BJ (cell line): ENCODE measurements at regions not wholly inside any gene's neighbourhood (a gene's known extent, or its start where the extent isn't known, plus 50 kb on each side); places are given as distances from the start of the nearest gene placed in this dataset.

Source experiments
- CTCF ChIA-PET: fragments of 350-600 bp; formaldehyde crosslinking; extraction: SDS; loops from one replicate; lab custom pipeline; 2021; ENCODE audit warnings: antibody characterized with exemption, inconsistent platforms; lab: Yijun Ruan, JAX
- POLR2A ChIA-PET: fragments of 300-600 bp; sonication (Branson Sonifier 250); formaldehyde crosslinking; extraction: SDS; loops from one replicate; lab custom pipeline; 2021; ENCODE audit warnings: antibody characterized with exemption; lab: Charles Lee
- DNase-seq: peaks from one replicate; pipeline ENCODE4 v3.0.0-alpha.2; 2011; ENCODE audit warnings: low read depth
- H3K27me3 ChIP-seq: 2 replicates; pipeline ENCODE4 v1.6.0; 2011; ENCODE audit warnings: low read length; ENCODE audit not compliant: control insufficient read depth, insufficient read depth
- H3K36me3 ChIP-seq: 2 replicates; pipeline ENCODE4 v1.5.1; 2011; ENCODE audit warnings: low read length; ENCODE audit not compliant: control insufficient read depth, insufficient read depth
- H3K4me3 ChIP-seq: 2 replicates; pipeline ENCODE4 v1.5.1; 2011; ENCODE audit warnings: low read depth, mild to moderate bottlenecking, control low read depth, low read length
- TF ChIP-seq, protein P1 (sequence below): IDR thresholded peaks from 2 replicates; pipeline ENCODE4 v1.5.1; 2011; ENCODE audit warnings: low read depth, mild to moderate bottlenecking, control low read depth, inconsistent platforms, low read length, moderate library complexity; ENCODE audit not compliant: insufficient read depth

DNA sequence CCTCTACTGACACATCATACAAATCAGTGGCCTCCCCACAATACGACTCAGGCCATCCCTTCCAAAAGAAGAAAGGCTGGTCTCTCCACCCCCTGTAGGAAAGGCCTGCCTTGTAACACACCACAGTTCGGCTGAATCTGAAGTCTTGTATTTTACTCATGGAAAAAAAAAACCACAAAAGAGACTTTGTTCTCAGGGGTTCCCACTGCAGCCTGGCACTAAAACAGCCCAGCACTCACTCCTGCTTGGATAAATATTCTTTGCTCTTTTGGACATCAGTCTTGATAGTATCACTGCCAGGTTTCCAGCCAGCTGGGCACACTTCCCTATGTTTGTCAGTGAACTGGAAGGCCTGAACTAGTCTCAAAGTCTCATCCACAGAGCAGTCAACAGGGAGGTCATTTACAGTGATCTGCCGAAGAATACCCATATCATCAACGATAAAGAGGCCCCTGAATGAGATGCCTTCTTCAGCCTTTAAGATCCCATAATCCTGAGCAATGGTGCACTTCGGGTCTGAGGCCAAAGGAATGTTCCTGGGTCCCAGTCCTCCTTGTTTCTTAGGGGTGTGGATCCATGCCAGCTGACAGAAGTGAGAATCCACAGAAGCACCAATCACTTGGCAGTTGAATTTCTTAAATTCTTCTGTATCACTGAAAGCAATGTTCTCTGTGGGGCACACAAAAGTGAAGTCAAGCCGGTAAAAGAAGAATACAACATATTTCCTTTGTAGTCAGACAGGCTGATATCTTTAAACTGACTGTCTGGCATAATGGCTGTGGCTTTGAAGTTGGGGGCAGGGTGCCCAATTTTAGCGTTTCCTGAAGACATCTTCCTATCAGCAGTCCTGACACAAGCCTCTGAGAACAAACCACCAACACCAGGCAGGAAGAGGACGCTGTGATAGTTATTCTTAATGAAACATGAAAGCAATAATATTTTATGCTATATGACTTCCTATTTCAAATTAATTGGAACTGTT, 198.1 kb downstream of the LURAP1L start:
- DNase-seq = no peak
- POLR2A ChIA-PET = no interaction called here
- CTCF ChIA-PET = no interaction called here
- no peak overlapping the region for H3K4me3 ChIP-seq
- TF ChIP-seq, protein P1, sequence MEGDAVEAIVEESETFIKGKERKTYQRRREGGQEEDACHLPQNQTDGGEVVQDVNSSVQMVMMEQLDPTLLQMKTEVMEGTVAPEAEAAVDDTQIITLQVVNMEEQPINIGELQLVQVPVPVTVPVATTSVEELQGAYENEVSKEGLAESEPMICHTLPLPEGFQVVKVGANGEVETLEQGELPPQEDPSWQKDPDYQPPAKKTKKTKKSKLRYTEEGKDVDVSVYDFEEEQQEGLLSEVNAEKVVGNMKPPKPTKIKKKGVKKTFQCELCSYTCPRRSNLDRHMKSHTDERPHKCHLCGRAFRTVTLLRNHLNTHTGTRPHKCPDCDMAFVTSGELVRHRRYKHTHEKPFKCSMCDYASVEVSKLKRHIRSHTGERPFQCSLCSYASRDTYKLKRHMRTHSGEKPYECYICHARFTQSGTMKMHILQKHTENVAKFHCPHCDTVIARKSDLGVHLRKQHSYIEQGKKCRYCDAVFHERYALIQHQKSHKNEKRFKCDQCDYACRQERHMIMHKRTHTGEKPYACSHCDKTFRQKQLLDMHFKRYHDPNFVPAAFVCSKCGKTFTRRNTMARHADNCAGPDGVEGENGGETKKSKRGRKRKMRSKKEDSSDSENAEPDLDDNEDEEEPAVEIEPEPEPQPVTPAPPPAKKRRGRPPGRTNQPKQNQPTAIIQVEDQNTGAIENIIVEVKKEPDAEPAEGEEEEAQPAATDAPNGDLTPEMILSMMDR = no peak
- H3K36me3 ChIP-seq = no peaks in the 10 kb centered on the region
- no peaks in the 10 kb centered on the region for H3K27me3 ChIP-seq

DNA sequence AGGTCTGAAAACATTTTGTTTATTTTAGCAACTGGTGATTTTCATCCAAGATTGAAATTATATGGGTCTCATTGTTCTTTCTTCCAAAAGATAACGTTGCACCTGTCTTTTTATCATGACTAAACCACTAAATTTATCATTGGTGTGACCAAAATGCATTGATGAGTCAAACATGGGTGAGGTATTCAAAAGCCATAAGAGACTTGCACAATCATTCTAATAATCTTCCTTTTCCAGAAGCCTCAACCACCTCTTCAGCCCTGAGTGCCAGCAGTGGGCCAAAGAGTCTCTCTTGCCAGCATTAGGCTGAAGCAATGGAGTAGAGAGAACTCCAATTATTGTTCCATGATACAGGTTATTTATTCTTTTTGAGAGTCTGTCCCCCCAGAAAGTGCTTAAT, 198.9 kb downstream of the LURAP1L start:
- ChIA-PET CTCF (no interaction called here), POLR2A (no interaction called here)
- H3K4me3 ChIP-seq = no peak overlapping the region
- H3K27me3 ChIP-seq = no peaks in the 10 kb centered on the region
- TF ChIP-seq, protein P1 = no peak
- no peaks in the 10 kb centered on the region for H3K36me3 ChIP-seq
- DNase-seq = no peak

DNA sequence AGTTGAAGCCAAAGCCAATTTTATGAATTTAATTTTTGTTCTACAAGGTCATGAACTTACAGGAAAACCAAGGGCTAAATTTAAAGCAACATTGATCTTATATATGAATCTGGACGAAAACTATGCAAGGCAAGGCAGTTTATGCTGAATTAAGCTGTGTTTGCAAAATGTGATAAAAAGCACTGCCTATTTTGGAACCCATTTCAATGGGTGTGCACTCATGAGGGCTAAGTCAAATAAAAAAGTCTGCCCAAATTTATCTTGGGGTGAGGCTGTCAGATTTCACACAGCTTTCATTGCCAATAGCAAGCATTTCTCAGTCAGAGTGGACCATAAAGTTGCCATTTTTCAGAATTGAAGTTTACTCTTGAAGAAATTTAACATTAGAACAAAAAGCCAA, 199.9 kb downstream of the LURAP1L start:
- TF ChIP-seq, protein P1 = no peak
- POLR2A ChIA-PET = no interaction called here

DNA sequence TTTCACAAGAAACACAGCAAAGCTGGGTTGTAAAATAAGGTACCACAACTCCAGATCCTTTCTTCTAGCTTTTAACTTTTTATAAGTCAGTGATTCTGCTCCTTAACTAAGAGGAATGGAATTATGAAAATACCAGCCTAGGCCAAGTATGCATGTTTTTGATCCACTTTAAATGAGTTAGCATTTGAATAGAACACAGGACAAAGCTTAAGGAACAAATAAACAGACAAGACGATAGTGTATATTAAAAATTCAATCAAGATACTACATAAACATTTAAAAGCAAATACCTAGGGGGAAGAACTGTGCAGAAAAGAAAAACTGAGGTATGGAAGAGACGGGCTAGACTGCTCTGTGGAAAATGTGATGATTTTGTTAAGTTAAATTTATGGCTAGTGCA, 200.7 kb downstream of the LURAP1L start:
- H3K27me3 ChIP-seq = no peaks in the 10 kb centered on the region
- DNase-seq = no peak
- ChIA-PET POLR2A (no interaction called here), CTCF (no interaction called here)
- TF ChIP-seq, protein P1 = no peak
- no peaks in the 10 kb centered on the region for H3K36me3 ChIP-seq
- no peak overlapping the region for H3K4me3 ChIP-seq

More for the DNA sequence above, 199.9 kb downstream of the LURAP1L start:
- no peak for DNase-seq
- no peaks in the 10 kb centered on the region for H3K36me3 ChIP-seq
- H3K27me3 ChIP-seq = no peaks in the 10 kb centered on the region
- CTCF ChIA-PET = interaction anchor here (1.1 kb wide), 1 partner anchor 13 kb away, joined by 3 read pairs; no protein-coding TSS in a partner anchor
- H3K4me3 ChIP-seq = no peak overlapping the region

DNA sequence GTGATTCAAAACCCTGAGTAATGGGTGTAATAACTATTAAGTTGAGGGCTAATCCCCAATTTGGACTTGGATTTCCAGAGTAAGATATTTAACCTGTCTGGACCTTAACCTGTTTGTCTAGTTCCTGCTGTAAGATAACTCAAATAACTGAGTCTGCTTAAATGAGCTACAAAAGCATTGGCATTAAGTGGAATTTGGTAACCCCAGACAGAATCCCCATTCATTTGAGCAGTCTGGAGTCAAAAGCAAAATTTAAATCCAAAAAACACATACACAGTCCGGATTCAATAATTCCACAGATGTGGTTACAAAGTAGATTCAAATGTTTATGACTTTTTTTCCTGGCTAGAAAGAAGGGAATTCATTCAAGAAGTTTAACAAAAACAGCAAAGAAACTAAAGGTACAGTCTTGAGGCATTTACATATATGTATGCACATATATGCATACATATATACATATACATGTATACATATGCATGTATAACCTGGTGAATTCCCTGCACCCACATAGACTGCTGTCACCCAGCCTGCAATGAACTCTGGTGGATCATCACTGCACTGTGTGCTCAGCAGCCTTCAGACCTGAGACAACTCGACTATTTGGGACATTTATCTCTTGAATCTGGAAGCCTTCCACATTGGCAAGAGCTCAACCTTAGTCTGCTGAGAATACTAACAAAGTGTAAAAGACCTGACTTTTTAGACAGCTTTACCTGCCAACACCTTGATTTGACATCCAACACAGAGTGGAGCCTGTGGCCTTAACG, 205.4 kb downstream of the LURAP1L start:
- H3K36me3 ChIP-seq = no peaks in the 10 kb centered on the region
- H3K27me3 ChIP-seq = no peaks in the 10 kb centered on the region
- ChIA-PET CTCF (no interaction called here), POLR2A (no interaction called here)
- TF ChIP-seq, protein P1 = no peak
- H3K4me3 ChIP-seq = no peak overlapping the region
- DNase-seq = no peak
